ENCODE measurements at regions not wholly inside any gene's neighbourhood (a gene's known extent, or its start where the extent isn't known, plus 50 kb on each side); places are given as distances from the start of the nearest gene placed in this dataset.

DNA sequence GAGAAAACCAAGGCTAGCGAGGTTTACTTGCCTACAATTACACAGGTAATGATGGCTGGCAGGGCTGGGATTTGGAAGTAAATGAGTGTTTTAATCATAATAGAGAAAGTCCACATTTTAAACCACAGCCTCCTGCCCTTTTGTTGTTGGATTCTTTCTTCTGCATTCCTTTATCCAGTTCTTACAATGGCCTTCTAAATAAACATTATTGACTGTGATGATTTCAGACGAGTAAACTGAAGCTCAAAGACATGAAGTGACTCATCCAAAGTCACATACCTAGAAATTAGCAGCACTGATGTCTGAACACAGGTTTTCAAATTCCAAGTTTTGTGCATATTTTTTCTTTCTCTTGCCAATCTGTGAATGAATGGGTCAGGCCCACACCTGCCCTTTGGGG, 51.2 kb upstream of the C1QTNF7 start:
- no peak for DNase-seq (ENCODE audit: low read depth)
- TF ChIP-seq CTCF (IDR thresholded peaks at IDR 0.05; ENCODE audit: control insufficient read depth, extremely low read depth, insufficient read depth) = no peak
- no peak overlapping the region for H3K4me3 ChIP-seq (ENCODE audit: low read depth, low read length)
